Duodenal mucosa (tissue), 2 donors: ENCODE measurements at regions not wholly inside any gene's neighbourhood (a gene's known extent, or its start where the extent isn't known, plus 50 kb on each side); places are given as distances from the start of the nearest gene placed in this dataset.
"Not testable (repeated sequence)": the region's sequence is repeated elsewhere in the genome, so short reads cannot be mapped to it uniquely, and the experiment has no call there.

Experiments used
- H3K27ac ChIP-seq: one replicate; pipeline ENCODE4 v1.7.0; 2013; ENCODE audit warnings: low read depth, low read length
- H3K27me3 ChIP-seq, 2 donors: one replicate each; pipeline ENCODE4 v1.7.0; 2013; ENCODE audit warnings: low read length in 2 of 2, control low read depth in 1 of 2; ENCODE audit not compliant: insufficient read depth in 2 of 2, control insufficient read depth in 1 of 2
- H3K36me3 ChIP-seq, 2 donors: one replicate each; pipeline ENCODE4 v1.7.0; 2013; ENCODE audit warnings: low read length in 2 of 2, control low read depth in 1 of 2; ENCODE audit not compliant: insufficient read depth in 2 of 2, control insufficient read depth in 1 of 2
- H3K4me1 ChIP-seq, 2 donors: one replicate each; pipeline ENCODE4 v1.7.0; 2013; ENCODE audit warnings: low read length in 2 of 2, control low read depth in 1 of 2; ENCODE audit not compliant: insufficient read depth in 2 of 2, control insufficient read depth in 1 of 2
- H3K4me3 ChIP-seq, 2 donors: one replicate each; pipeline ENCODE4 v1.7.0; 2013; ENCODE audit warnings: low read length in 2 of 2, low read depth in 1 of 2
- H3K9ac ChIP-seq, 2 donors: one replicate each; pipeline ENCODE4 v1.7.0; 2013; ENCODE audit warnings: low read length in 2 of 2, low read depth in 1 of 2
- H3K9me3 ChIP-seq, 2 donors: one replicate each; pipeline ENCODE4 v1.7.0; 2013; ENCODE audit warnings: low read length in 2 of 2, control low read depth in 1 of 2; ENCODE audit not compliant: control insufficient read depth in 1 of 2

DNA sequence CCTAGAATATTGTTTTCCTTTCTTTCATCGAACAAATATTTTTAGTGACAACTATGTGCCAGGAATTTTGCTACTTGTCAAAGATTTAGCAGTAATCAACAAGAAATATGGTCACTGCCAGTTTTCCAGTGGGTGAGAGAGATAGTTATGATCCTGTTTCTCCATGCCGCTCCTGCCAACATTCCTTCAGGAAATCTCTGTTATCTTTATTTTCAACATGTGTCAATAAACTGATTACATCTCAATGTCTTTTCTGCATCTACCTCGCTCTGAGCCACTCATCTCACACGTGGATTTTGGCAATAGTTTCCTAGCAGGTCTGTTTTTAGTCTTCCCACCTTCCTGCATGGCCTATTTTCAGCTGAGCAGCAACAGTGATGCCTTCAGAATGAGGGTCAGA is 650.0 kb upstream of the STXBP6 start:
- Histone ChIP-seq H3K4me1 (no peaks in the 10 kb centered on the region), H3K4me3 (no peak overlapping the region), H3K9me3 (peaks cover 0 to 16% of the 10 kb centered on the region in 2 donors), H3K36me3 (no peaks in the 10 kb centered on the region), H3K9ac (no peak overlapping the region), H3K27me3 (no peaks in the 10 kb centered on the region), H3K27ac (no peak overlapping the region)

GRCh38 chr14:25698111-25698510 is 648.2 kb upstream of the STXBP6 start:
- H3K4me3 ChIP-seq: no peak overlapping the region
- H3K27ac ChIP-seq: no peak overlapping the region
- no peaks in the 10 kb centered on the region for H3K36me3 ChIP-seq
- no peak overlapping the region for H3K9ac ChIP-seq
- H3K27me3 ChIP-seq: no peaks in the 10 kb centered on the region
- peaks cover 0 to 16% of the 10 kb centered on the region in 2 donors for H3K9me3 ChIP-seq
- no peaks in the 10 kb centered on the region for H3K4me1 ChIP-seq

- no peak overlapping the region for H3K27ac ChIP-seq
- no peaks in the 10 kb centered on the region for H3K27me3 ChIP-seq
- H3K4me3 ChIP-seq: no peak overlapping the region
- no peaks in the 10 kb centered on the region for H3K36me3 ChIP-seq
- no peak overlapping the region for H3K9ac ChIP-seq
- H3K4me1 ChIP-seq: no peaks in the 10 kb centered on the region
- peaks cover 2 to 14% of the 10 kb centered on the region in 2 donors for H3K9me3 ChIP-seq
Observed at GRCh38 chr14:25696176-25696575, 646.2 kb upstream of the STXBP6 start.

DNA sequence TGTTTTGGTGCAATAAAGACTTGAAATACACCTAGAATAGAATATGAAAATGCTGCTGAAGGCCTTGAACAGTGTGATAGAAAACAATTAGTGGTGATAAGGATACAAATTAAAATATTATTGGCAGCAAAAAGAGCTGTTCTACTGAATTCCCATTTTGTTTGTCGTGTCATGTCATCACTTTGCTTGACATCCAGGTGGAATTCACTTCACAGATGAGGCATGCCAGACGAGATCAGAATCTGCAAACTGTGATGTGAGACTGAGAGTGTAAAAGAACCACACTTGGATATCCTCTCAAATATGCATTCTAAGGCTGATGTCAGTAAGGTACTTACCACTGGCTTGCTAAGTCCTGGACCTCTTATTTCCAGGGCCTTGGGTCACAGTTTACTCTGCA is 635.1 kb upstream of the STXBP6 start:
- peaks cover 6 to 18% of the 10 kb centered on the region in 2 donors for H3K9me3 ChIP-seq
- no peak overlapping the region for H3K9ac ChIP-seq
- no peaks in the 10 kb centered on the region for H3K27me3 ChIP-seq
- no peak overlapping the region for H3K4me3 ChIP-seq
- no peaks in the 10 kb centered on the region for H3K4me1 ChIP-seq
- H3K27ac ChIP-seq: no peak overlapping the region
- no peaks in the 10 kb centered on the region for H3K36me3 ChIP-seq

DNA sequence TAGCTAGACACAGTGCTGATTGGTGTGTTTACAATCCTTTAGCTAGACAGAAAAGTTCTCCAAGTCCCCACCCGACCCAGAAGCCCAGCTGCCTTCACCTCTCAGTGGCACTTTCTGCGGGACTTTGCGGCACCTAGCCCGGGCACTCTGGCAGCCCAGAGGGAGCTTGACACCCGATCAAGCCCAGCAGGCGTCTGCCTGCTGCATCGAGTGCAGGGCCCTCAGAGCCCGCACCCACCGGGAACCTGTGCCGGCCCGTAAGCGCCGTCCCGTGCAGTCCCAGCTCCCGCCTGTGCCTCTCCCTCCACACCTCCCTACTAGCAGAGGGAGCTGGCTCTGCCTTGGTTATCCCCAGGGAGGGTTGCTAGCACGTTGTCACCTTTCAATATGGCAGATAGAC is 631.0 kb upstream of the STXBP6 start:
- H3K4me3 ChIP-seq: no peak overlapping the region
- no peaks in the 10 kb centered on the region for H3K4me1 ChIP-seq
- H3K27ac ChIP-seq: no peak overlapping the region

DNA sequence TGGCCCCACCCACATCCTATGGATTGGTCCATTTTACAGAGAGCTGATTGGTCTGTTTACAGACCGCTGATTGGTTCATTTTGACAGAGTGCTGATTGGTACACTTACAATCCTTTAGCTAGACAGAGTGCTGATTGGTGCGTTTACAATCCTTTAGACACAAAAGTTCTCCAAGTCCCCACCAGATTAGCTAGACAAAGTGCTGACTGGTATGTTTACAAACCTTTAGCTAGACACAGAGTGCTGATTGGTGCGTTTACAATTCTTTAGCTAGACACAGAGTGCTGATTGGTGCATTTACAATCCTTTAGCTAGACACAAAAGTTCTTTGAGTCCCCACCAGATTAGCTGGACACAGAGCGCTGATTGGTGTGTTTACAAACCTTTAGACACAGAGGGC is 630.6 kb upstream of the STXBP6 start:
- H3K4me3 ChIP-seq, H3K27me3 ChIP-seq, H3K36me3 ChIP-seq, H3K4me1 ChIP-seq, H3K9ac ChIP-seq, H3K27ac ChIP-seq: not testable (repeated sequence)
- H3K9me3 ChIP-seq: peaks cover 9 to 29% of the 10 kb centered on the region in 2 donors

More for the DNA sequence above, 631.0 kb upstream of the STXBP6 start:
- Histone ChIP-seq H3K36me3 (no peaks in the 10 kb centered on the region), H3K27me3 (no peaks in the 10 kb centered on the region), H3K9ac (no peak overlapping the region), H3K9me3 (peaks cover 9 to 33% of the 10 kb centered on the region in 2 donors)

GRCh38 chr14:25677111-25677510 is 627.2 kb upstream of the STXBP6 start:
- Histone ChIP-seq H3K36me3 (no peaks in the 10 kb centered on the region), H3K4me3 (no peak overlapping the region), H3K27ac (no peak overlapping the region)

DNA sequence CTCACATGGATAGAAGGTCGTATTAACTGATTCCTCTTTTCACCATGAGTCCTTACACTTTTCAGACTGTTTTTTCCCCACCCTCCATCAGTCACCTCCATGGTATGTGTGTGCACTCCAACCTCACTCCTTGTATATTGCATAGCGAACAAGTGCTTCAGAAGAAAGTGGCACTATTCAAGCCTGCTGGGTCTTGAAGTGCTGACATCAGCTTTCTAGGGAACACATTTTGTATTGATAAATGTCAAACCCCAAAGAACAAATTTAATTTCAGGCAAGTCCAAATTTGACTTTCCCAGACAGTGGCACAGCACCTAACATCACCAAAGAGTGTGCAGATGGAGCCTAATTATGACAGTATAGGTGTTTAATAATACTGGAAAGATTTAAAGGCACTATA is 617.4 kb upstream of the STXBP6 start:
- peaks cover 7 to 11% of the 10 kb centered on the region in 2 donors for H3K9me3 ChIP-seq
- no peaks in the 10 kb centered on the region for H3K4me1 ChIP-seq
- H3K36me3 ChIP-seq: no peaks in the 10 kb centered on the region
- H3K27me3 ChIP-seq: no peaks in the 10 kb centered on the region
- H3K27ac ChIP-seq: no peak overlapping the region
- no peak overlapping the region for H3K4me3 ChIP-seq
- H3K9ac ChIP-seq: no peak overlapping the region

More at GRCh38 chr14:25677111-25677510, 627.2 kb upstream of the STXBP6 start:
- Histone ChIP-seq H3K9ac (no peak overlapping the region), H3K9me3 (peaks cover 7 to 22% of the 10 kb centered on the region in 2 donors), H3K27me3 (no peaks in the 10 kb centered on the region), H3K4me1 (no peaks in the 10 kb centered on the region)

- no peak overlapping the region for H3K27ac ChIP-seq
Observed at GRCh38 chr14:25666877-25667276, 616.9 kb upstream of the STXBP6 start.

GRCh38 chr14:25658988-25659387 is 609.0 kb upstream of the STXBP6 start:
- Histone ChIP-seq H3K36me3 (no peaks in the 10 kb centered on the region), H3K4me3 (no peak overlapping the region), H3K4me1 (no peaks in the 10 kb centered on the region), H3K9me3 (peaks cover 9 to 10% of the 10 kb centered on the region in 2 donors), H3K27ac (no peak overlapping the region), H3K9ac (no peak overlapping the region), H3K27me3 (no peaks in the 10 kb centered on the region)

More at GRCh38 chr14:25666877-25667276, 616.9 kb upstream of the STXBP6 start:
- H3K36me3 ChIP-seq: no peaks in the 10 kb centered on the region
- no peak overlapping the region for H3K9ac ChIP-seq
- H3K27me3 ChIP-seq: no peaks in the 10 kb centered on the region
- H3K4me1 ChIP-seq: no peaks in the 10 kb centered on the region
- H3K9me3 ChIP-seq: peaks cover 7 to 11% of the 10 kb centered on the region in 2 donors
- no peak overlapping the region for H3K4me3 ChIP-seq

- Histone ChIP-seq H3K27me3 (no peaks in the 10 kb centered on the region), H3K4me3 (no peak overlapping the region), H3K36me3 (no peaks in the 10 kb centered on the region), H3K9ac (no peak overlapping the region), H3K4me1 (no peaks in the 10 kb centered on the region), H3K27ac (no peak overlapping the region), H3K9me3 (peaks cover 2 to 5% of the 10 kb centered on the region in 2 donors)
Observed at GRCh38 chr14:25630447-25630846, 580.5 kb upstream of the STXBP6 start.
